Right cardiac atrium (tissue), 5 donors: ENCODE measurements at regions not wholly inside any gene's neighbourhood (a gene's known extent, or its start where the extent isn't known, plus 50 kb on each side); places are given as distances from the start of the nearest gene placed in this dataset.

ENCODE experiments used
- ATAC-seq, 2 donors: fragments of 200-7000 bp; cut with Tn5 transposase; one replicate each; pipeline versions ENCODE4 v1.8.0 to v1.9.1; 2020; ENCODE audit warnings: moderate library complexity in 2 of 2, mild to moderate bottlenecking in 1 of 2
- DNase-seq, 3 donors: peaks; one replicate each; pipeline ENCODE4 v3.0.0-alpha.2; 2020
- H3K27ac ChIP-seq: one replicate; pipeline ENCODE4 v1.5.1; 2013; ENCODE audit warnings: mild to moderate bottlenecking, low read length, control low read depth, moderate library complexity
- H3K27me3 ChIP-seq: one replicate; pipeline ENCODE4 v1.6.1; 2013; ENCODE audit not compliant: control insufficient read depth, insufficient read depth
- H3K4me1 ChIP-seq: one replicate; pipeline ENCODE4 v1.6.1; 2013; ENCODE audit warnings: low read length; ENCODE audit not compliant: control insufficient read depth, insufficient read depth
- H3K4me3 ChIP-seq: one replicate; pipeline ENCODE4 v1.5.1; 2013; ENCODE audit warnings: low read length, control low read depth
- H3K9me3 ChIP-seq: one replicate; pipeline ENCODE4 v1.6.1; 2013; ENCODE audit warnings: low read length; ENCODE audit not compliant: control insufficient read depth
- WGBS: extraction: QIAGEN DNeasy Blood & Tissue Kit; methylation state at CpG from one replicate; pipeline ENCODE4 v1.1.7; 2013; 5-methylcytosine and 5-hydroxymethylcytosine counted together
- intact Hi-C, 4 donors: fragments of 100-400 bp; cut with DNase I; formaldehyde crosslinking; loops; one replicate each; pipeline versions ENCODE4 v1.11.0 to v1.14.0; 2022 to 2023
- donor health status: healthy with polysubstance abuse.
- donor health status: DM: no; HTN: yes; CAD: no.
- donor health status: DM: no; HTN: no; CAD: no.
- donor health status: DM: no; HTN: yes; CAD: no; lungs with severe emphysema.
- donor health status: DM: yes; HTN: yes; CAD: no.

DNA sequence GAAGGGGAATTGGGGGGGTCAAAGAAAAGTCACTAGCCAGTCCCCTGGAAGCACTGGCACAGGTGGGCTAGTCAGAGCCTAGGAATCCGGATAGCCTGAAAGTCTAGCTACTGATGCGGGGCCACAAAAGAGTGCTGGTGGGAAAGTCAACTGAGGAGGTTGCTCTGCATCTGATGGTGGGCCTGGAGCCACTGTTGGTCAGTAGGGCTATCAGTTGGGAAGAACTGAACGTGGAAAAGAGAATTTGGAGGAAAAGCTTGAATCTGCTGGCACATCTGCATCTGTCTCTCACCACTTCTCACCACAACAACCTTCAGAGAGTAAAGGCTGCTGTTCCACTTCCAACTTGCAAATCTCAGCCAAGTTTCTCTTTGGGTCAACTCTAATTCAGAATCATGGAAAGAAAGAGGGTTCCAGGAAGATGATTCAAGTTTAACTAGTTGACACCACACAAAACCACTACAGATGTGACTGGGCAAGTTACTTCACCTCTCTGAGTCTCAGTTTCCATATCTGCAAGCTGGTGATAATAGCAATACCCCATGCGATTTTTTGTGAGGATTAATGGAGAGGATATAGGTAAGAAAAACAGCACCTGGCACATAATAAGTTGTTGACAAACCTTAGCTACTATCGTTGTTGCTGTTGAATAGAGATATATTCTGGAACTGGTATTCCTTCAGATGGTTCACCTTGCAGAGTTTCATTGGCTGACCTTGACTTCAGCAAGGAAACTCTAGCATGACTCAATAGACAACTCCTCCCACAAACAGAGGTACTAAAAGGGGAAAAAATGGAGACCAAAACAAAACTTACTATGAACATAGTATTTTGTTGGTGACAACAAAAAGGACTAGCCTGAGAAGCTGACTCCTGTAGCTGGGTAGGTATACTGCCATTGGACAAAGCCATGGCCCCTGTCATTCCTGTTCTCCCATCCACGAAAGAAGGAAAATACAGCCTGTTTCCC lies 280.2 kb upstream of the STT3B start:
- Histone ChIP-seq H3K9me3 (no peaks in the 10 kb centered on the region), H3K4me1 (no peaks in the 10 kb centered on the region), H3K4me3 (no peak overlapping the region), H3K27ac (no peak overlapping the region), H3K27me3 (no peaks in the 10 kb centered on the region)
- WGBS = 85% methylated on average over 6 of the region's 6 CpGs
- no peak for DNase-seq
- intact Hi-C loops = no loop called here
- no peak for ATAC-seq

DNA sequence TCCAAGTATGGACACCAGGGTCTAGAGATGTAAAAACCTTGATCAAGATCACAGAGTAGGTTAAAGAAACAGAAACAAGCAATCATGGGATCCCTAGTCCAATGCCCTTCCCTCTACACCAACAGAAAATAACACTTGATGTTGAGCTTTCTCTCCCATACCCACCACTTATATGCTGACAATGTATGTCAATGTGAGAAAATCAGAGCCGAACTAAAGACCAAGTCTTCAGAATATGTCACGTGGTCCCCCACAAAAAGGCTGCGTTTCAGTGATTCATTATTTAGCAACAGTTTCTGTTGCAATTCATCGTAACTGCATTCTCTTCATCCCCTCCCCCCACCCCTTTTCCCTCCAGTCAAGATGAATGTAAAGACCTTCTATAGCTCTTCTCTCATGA lies 278.9 kb upstream of the STT3B start:
- Histone ChIP-seq H3K4me1 (no peaks in the 10 kb centered on the region), H3K27ac (no peak overlapping the region), H3K4me3 (no peak overlapping the region), H3K9me3 (no peaks in the 10 kb centered on the region), H3K27me3 (no peaks in the 10 kb centered on the region)
- DNase-seq = no peak
- intact Hi-C loops = no loop called here
- WGBS = 84% methylated on average over 4 of the region's 4 CpGs
- no peak for ATAC-seq

DNA sequence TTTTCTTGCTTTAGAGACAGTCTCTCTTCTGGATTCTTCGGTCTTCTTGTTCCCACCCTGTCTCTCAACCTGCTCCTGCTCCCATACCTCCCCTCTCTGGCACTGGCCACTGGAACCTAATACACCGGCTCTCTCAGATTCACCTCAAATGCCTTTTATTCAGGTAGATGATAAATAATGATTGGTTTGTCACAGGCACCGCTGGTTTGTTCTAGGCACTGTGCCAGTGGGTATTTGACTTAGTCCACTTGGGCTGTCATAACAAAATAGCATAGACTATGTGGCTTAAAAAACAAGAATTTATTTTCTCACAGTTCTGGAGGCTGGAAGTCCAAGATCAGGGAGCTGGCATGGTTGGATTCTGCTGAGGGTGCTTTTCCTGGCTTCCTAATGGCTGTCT lies 278.2 kb upstream of the STT3B start:
- intact Hi-C loops = no loop called here
- ATAC-seq (no peak), DNase-seq (no peak)
- 93% methylated on average over 3 of the region's 3 CpGs for WGBS
- Histone ChIP-seq H3K9me3 (peaks cover 2% of the 10 kb centered on the region), H3K4me3 (no peak overlapping the region), H3K4me1 (no peaks in the 10 kb centered on the region), H3K27ac (no peak overlapping the region), H3K27me3 (no peaks in the 10 kb centered on the region)

DNA sequence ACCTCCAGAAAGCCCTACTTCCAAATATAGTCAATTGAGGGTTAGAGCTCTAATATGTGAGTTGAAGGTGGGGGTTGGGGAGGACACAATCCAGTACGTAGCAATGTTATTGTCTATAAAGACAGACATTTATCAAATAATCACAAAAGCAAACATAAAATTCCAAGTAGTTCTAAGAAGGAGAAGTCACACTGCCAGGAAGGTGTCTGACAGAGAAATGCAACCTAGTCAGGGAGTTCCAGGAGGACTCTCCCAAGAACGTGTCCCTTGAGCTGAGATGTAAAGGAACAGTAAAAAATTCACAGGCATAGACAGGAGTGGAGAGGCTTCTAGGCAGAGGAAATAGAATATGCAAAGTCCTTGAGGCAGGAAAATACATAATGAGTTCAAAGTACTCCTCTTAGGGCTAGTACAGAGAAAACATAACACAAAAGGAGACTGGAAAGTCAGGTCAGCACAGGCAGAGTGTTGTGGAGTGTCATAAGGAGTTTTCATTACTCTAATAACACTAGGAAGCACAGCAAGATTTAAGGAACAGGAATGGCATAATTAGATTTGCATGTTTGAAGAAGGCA lies 277.6 kb upstream of the STT3B start:
- intact Hi-C loops = no loop called here
- 76% methylated on average over 2 of the region's 2 CpGs for WGBS
- no peaks in the 10 kb centered on the region for H3K4me1 ChIP-seq
- peaks cover 2% of the 10 kb centered on the region for H3K9me3 ChIP-seq
- H3K27me3 ChIP-seq = no peaks in the 10 kb centered on the region
- ATAC-seq (no peak), DNase-seq (no peak)
- H3K27ac ChIP-seq = no peak overlapping the region
- no peak overlapping the region for H3K4me3 ChIP-seq

DNA sequence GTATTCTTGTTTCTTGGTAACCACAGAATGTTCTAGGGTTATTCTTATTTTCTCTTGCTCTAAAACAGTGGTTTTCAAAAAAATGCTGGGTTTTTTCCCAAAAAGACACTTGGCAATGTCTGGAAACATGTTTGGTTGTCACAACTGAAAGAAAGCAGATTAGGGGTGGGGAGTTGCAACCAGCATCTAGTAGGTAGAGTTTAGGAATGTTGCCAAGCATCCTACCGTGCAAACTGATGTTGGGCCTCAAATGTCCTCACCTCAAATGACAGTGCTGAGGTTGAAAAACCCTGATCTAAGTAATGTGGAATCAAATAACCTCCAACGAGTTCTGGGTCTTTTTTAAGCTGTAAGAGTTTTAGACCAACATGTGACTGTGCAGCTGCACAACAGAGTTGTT lies 270.5 kb upstream of the STT3B start:
- ATAC-seq (no peak), DNase-seq (no peak)
- intact Hi-C loops = no loop called here
- WGBS = 62% methylated on average over 2 of the region's 2 CpGs
- H3K27ac ChIP-seq = no peak overlapping the region
- H3K9me3 ChIP-seq = peaks cover 2% of the 10 kb centered on the region
- no peaks in the 10 kb centered on the region for H3K27me3 ChIP-seq
- no peaks in the 10 kb centered on the region for H3K4me1 ChIP-seq
- H3K4me3 ChIP-seq = no peak overlapping the region

DNA sequence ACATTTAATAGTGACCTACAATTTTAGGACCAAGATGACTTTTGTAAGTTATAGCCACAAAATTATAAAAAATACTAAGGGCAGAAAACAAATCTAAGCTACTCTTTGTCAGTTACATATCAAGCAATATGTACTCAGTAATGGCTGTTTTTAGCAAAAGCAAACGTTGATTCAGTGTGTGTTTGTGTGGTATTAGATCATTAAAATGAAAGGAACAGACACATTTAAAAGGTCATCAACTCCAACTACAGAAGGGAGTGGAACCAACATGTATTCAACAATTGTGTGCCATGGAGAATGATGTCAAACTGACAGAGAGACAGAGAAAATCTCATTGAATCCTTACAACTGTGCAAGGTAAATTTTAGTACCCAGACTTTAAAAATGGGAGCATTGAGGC lies 268.8 kb upstream of the STT3B start:
- Histone ChIP-seq H3K27me3 (no peaks in the 10 kb centered on the region), H3K4me3 (no peak overlapping the region), H3K9me3 (peaks cover 2% of the 10 kb centered on the region), H3K4me1 (no peaks in the 10 kb centered on the region), H3K27ac (no peak overlapping the region)
- intact Hi-C loops = no loop called here
- 68% methylated on average over 1 of the region's 1 CpG for WGBS
- ATAC-seq (no peak), DNase-seq (no peak)

DNA sequence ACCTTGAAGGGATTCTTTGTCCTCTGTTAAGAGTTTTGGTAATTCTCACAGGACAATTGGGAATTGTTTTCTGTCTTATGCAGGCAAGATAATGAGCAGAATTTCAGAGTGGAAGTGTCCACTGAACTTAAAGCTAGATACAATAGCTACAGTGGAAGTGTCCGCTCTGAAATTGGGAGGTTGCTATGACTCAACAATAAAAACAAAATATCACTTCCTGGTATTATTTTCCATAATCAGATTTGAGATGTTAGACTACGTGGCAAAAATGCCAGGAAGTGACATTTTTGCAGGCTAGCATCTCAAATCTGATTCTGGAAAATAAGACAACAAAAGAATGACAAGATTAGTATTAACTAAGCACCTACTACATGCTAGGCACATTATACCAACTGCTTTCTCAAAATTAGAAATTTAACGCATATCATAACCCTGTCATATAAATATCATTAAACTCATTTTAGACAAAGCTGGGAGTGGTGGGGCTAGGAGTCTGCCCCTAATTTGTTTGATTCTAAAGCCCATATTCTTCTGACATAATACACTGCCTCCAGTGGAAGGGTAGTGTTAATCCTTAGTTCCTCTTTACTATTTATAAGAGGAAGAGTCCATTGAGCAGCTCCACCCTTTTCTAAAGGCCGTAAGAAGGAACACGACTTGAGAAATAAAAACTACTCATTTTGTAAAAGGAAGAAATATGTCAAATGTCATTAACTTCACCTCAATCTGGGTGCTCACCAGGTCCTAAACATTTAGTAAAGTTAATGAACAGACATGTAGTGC lies 266.9 kb upstream of the STT3B start:
- DNase-seq = no peak
- WGBS = 66% methylated on average over 5 of the region's 5 CpGs
- no peak overlapping the region for H3K4me3 ChIP-seq
- intact Hi-C loops = no loop called here
- peak; percentile 38 to 47 for ATAC-seq
- H3K9me3 ChIP-seq = no peaks in the 10 kb centered on the region
- no peaks in the 10 kb centered on the region for H3K4me1 ChIP-seq
- H3K27ac ChIP-seq = no peak overlapping the region
- H3K27me3 ChIP-seq = no peaks in the 10 kb centered on the region

DNA sequence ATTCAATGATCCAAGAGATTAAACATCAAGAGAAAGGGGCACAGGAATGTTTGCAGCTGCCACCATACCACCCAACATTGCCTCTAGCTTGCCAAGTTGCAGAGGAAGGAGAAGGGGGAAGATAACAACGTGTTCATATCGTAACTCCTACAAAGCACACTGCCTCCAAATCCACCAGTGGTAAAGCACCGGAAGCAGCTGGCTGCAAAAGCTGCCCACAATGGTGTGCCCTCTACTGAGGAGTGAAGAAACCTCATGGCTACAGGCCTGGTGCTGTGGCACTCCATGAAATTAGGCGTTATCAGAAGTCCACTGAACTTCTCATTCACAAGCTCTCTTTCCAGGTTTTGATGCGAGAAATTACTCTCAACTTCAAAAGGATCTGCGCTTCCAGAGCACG lies 263.9 kb upstream of the STT3B start:
- Histone ChIP-seq H3K4me1 (no peaks in the 10 kb centered on the region), H3K9me3 (no peaks in the 10 kb centered on the region), H3K27ac (no peak overlapping the region), H3K27me3 (no peaks in the 10 kb centered on the region), H3K4me3 (no peak overlapping the region)
- ATAC-seq (no peak), DNase-seq (no peak)
- WGBS = 81% methylated on average over 7 of the region's 7 CpGs
- intact Hi-C loops = no loop called here

DNA sequence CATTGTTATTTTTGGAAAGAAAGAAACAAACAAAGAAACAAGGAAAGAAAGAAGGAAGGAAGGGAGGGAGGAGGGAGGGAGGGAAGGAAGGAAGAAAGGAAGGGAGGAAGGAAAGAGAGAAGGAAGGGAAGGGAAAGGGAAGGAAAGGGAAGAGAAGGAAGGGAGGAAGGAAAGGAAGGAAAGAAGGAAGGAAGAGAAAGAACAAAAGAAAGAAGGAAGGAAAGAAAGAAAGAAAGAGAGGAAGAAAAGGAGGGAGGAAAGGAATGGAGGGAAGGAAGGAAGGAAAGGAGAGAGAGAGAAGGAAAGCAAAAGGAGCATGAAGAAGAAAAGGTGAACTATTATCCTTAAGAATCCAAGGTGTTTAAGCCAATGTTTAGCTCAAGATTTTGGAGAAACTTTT lies 262.7 kb upstream of the STT3B start:
- no peaks in the 10 kb centered on the region for H3K9me3 ChIP-seq
- no peak overlapping the region for H3K4me3 ChIP-seq
- ATAC-seq = no peak
- intact Hi-C loops = no loop called here
- no peaks in the 10 kb centered on the region for H3K4me1 ChIP-seq
- no peak overlapping the region for H3K27ac ChIP-seq
- no peaks in the 10 kb centered on the region for H3K27me3 ChIP-seq
- no peak for DNase-seq

DNA sequence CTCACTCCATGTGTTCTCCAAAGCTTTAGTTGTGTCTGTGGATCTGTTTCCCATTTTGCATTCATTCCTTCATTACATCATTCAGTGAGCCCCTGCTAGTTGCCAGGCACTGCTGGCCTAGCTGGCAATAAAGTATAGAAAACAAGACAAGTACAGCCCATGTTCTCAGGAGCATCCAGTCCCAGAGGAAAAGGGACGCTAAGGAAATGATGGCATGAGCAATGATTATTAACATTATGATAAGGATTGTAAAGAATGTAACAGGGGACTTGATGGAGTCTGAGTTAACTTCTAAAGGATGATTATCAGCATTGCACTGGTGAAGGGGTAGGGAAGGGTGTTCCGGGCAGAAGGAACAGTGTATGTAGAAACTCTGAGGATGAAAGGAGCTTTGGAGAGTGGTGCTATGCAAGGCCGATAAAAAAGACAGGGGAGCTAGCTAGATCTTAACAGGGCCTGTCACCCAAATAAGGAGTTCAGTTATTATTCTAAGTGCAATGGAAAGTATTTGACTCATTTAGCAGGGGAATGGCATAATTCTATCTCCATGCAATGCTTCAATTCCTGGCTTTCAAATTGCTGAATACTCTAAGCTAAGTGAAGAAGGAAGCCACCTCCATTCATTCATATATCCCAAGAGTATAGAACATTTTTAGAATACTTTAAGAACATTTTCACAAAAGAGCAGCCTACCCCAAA lies 258.2 kb upstream of the STT3B start:
- peak; percentile 30 to 36 for ATAC-seq
- no peak overlapping the region for H3K27ac ChIP-seq
- 74% methylated on average over 3 of the region's 3 CpGs for WGBS
- no peak overlapping the region for H3K4me3 ChIP-seq
- H3K27me3 ChIP-seq = no peaks in the 10 kb centered on the region
- H3K4me1 ChIP-seq = peaks cover 2% of the 10 kb centered on the region
- intact Hi-C loops = no loop called here
- no peak for DNase-seq
- no peaks in the 10 kb centered on the region for H3K9me3 ChIP-seq
